Heart left ventricle (tissue), 16 donors: ENCODE measurements at regions not wholly inside any gene's neighbourhood (a gene's known extent, or its start where the extent isn't known, plus 50 kb on each side); places are given as distances from the start of the nearest gene placed in this dataset.
A peak's percentile ranks its signal among the peaks of the same experiment; 100 is the strongest.

Experiments used
- ATAC-seq, 4 donors: fragments of 200-7000 bp; cut with Tn5 transposase; one replicate each; pipeline ENCODE4 v1.9.1; 2020 to 2022; ENCODE audit warnings: moderate library complexity in 4 of 4, mild to moderate bottlenecking in 3 of 4, moderate number of reproducible peaks in 1 of 4
- DNase-seq, 5 donors: peaks; one replicate each; pipeline ENCODE4 v3.0.0-alpha.2; 2020
- H3K27ac ChIP-seq, 12 donors: fragments of 200-600 bp; sonication (generic) in 4 of 12; one replicate each; pipeline versions ENCODE4 v1.5.0 to v1.8.0; 2016 to 2022; ENCODE audit warnings: mild to moderate bottlenecking in 2 of 12
- H3K27me3 ChIP-seq, 9 donors: fragments of 200-600 bp; sonication (generic) in 2 of 9; one replicate each; pipeline versions ENCODE4 v1.5.1 to v1.8.0; 2016 to 2022; ENCODE audit warnings: mild to moderate bottlenecking in 3 of 9
- H3K36me3 ChIP-seq, 9 donors: fragments of 200-600 bp; sonication (generic) in 2 of 9; one replicate each; pipeline versions ENCODE4 v1.5.0 to v1.8.0; 2018 to 2022; ENCODE audit warnings: mild to moderate bottlenecking in 2 of 9
- H3K4me1 ChIP-seq, 12 donors: fragments of 200-600 bp; sonication (generic) in 4 of 12; one replicate each; pipeline versions ENCODE4 v1.5.0 to v1.8.0; 2016 to 2022; ENCODE audit warnings: mild to moderate bottlenecking in 3 of 12
- H3K4me3 ChIP-seq, 12 donors: fragments of 200-600 bp; sonication (generic) in 4 of 12; one replicate each; pipeline versions ENCODE4 v1.5.0 to v1.8.0; 2017 to 2022; ENCODE audit warnings: mild to moderate bottlenecking in 9 of 12, moderate library complexity in 4 of 12
- H3K9me3 ChIP-seq, 12 donors: fragments of 200-600 bp; sonication (generic) in 4 of 12; one replicate each; pipeline versions ENCODE4 v1.5.0 to v1.8.0; 2016 to 2022; ENCODE audit warnings: mild to moderate bottlenecking in 1 of 12
- CTCF ChIP-seq, 12 donors: fragments of 200-600 bp; sonication (generic) in 4 of 12; IDR thresholded peaks; one replicate each; pipeline versions ENCODE4 v1.5.0 to v1.8.0; 2018 to 2022; ENCODE audit warnings: antibody characterized with exemption in 12 of 12, mild to moderate bottlenecking in 5 of 12
- POLR2A ChIP-seq, 2 donors: fragments of 450-650 bp; IDR thresholded peaks; one replicate each; pipeline ENCODE4 v1.6.1; 2017; ENCODE audit warnings: antibody characterized with exemption in 2 of 2, mild to moderate bottlenecking in 2 of 2, moderate library complexity in 2 of 2
- WGBS, 4 donors: extraction: QIAGEN DNeasy Blood & Tissue Kit in 2 of 4; methylation state at CpG; one replicate each; pipeline versions ENCODE4 v1.1.5 to v1.1.7; 2013 to 2018; 5-methylcytosine and 5-hydroxymethylcytosine counted together
- intact Hi-C, 10 donors: fragments of 100-400 bp; cut with DNase I; formaldehyde crosslinking; loops; one replicate each; pipeline versions ENCODE4 v1.11.1 to v1.14.2; 2022
- donor health status: ischemic (EF 13 %, LVEDD 7.1; RV severe dilation, severe dysfunction).
- donor health status: healthy with polysubstance abuse.
- donor health status: DM: no; HTN: yes; CAD: no.
- donor health status: DM: no; HTN: no; CAD: no.
- donor health status: ischemic (EF 25% LVEDD 6.9; RV normal size, moderate dysfunction).
- donor health status: ischemic (EF 25% LVEDD 5.7; RV mildly dilated, moderate dysfunction).
- donor health status: healthy.
- donor health status: DM: yes; HTN: yes; CAD: no.
- donor health status: ischemic (EF 35%, LVEDD 5.7; RV mildly dilated, moderate dysfunction).
- donor health status: nonischemic (EF 11% LVEDD 7.7; RV severe dilation, severe dysfunction).
- donor health status: DM: yes; HTN: yes; CAD: no.
- donor health status: PGD.
- donor health status: ischemic (EF 29% LVEDD 5.4; RV normal size, mild dysfunction).
- donor health status: nonischemic (EF 23%, LVEDD 6.1; RV moderate dilation, normal function).

GRCh38 chrX:40871385-40872082 is 136.2 kb upstream of the MED14 start:
- no peaks in the 10 kb centered on the region for H3K9me3 ChIP-seq
- H3K27ac ChIP-seq, result no peak overlapping the region
- H3K36me3 ChIP-seq, result no peaks in the 10 kb centered on the region
- peaks cover 0 to 11% (median 7%) of the 10 kb centered on the region in 12 donors for H3K4me1 ChIP-seq
- no peak for TF ChIP-seq CTCF (IDR thresholded peaks at IDR 0.05)
- no peak for TF ChIP-seq POLR2A (IDR thresholded peaks at IDR 0.05)
- 30 to 43% (median 31%) methylated on average over 3 of the region's 3 CpGs for WGBS, 4 donors
- H3K27me3 ChIP-seq, result peaks cover 0 to 26% (median 0%) of the 10 kb centered on the region in 9 donors
- no peak for DNase-seq
- H3K4me3 ChIP-seq, result no peak overlapping the region
- intact Hi-C loops, result loop anchor here in 5 of 10 donors (5.0 to 10.0 kb wide), 2 partner anchors 243 to 246 kb away; no protein-coding TSS in a partner anchor
- ATAC-seq, result peak in 1 of 4 donors; percentile 49

GRCh38 chrX:40872351-40872750 is 137.0 kb upstream of the MED14 start:
- Histone ChIP-seq H3K36me3 (no peaks in the 10 kb centered on the region), H3K27me3 (peaks cover 0 to 24% (median 0%) of the 10 kb centered on the region in 9 donors), H3K27ac (no peak overlapping the region), H3K9me3 (no peaks in the 10 kb centered on the region), H3K4me3 (no peak overlapping the region), H3K4me1 (peaks cover 0 to 5% (median 2%) of the 10 kb centered on the region in 12 donors)
- intact Hi-C loops, result loop anchor here in 5 of 10 donors (5.0 to 10.0 kb wide), 2 partner anchors 242 to 245 kb away; no protein-coding TSS in a partner anchor
- TF ChIP-seq POLR2A (IDR thresholded peaks at IDR 0.05) (no peak), CTCF (IDR thresholded peaks at IDR 0.05) (no peak)
- WGBS, 4 donors, result 96 to 100% (median 97%) methylated on average over 1 of the region's 1 CpG
- no peak for ATAC-seq
- no peak for DNase-seq

GRCh38 chrX:40875476-40875875 is 140.1 kb upstream of the MED14 start:
- intact Hi-C loops, result loop anchor here in 7 of 10 donors (5.0 to 10.0 kb wide), 3 partner anchors 237 to 242 kb away; no protein-coding TSS in a partner anchor
- DNase-seq, result no peak
- ATAC-seq, result no peak
- 60 to 82% (median 74%) methylated on average over 3 of the region's 3 CpGs for WGBS, 4 donors
- no peak overlapping the region for H3K27ac ChIP-seq
- H3K27me3 ChIP-seq, result peaks cover 0 to 29% (median 0%) of the 10 kb centered on the region in 9 donors
- H3K36me3 ChIP-seq, result no peaks in the 10 kb centered on the region
- H3K9me3 ChIP-seq, result no peaks in the 10 kb centered on the region
- peaks cover 0 to 5% (median 0%) of the 10 kb centered on the region in 12 donors for H3K4me1 ChIP-seq
- TF ChIP-seq CTCF (IDR thresholded peaks at IDR 0.05), result no peak
- no peak overlapping the region for H3K4me3 ChIP-seq

- DNase-seq (no peak), ATAC-seq (no peak)
- Histone ChIP-seq H3K4me1 (peaks cover 0 to 5% (median 0%) of the 10 kb centered on the region in 12 donors), H3K27me3 (peaks cover 0 to 29% (median 0%) of the 10 kb centered on the region in 9 donors), H3K36me3 (no peaks in the 10 kb centered on the region), H3K4me3 (no peak overlapping the region), H3K27ac (no peak overlapping the region), H3K9me3 (no peaks in the 10 kb centered on the region)
- intact Hi-C loops, result loop anchor here in 8 of 10 donors (2.0 to 10.0 kb wide), 4 partner anchors 234 to 239 kb away; no protein-coding TSS in a partner anchor
- TF ChIP-seq CTCF (IDR thresholded peaks at IDR 0.05) (peak; percentile 20 to 58 (median 41)), POLR2A (IDR thresholded peaks at IDR 0.05) (no peak)
- 34 to 65% (median 52%) methylated on average over 4 of the region's 4 CpGs for WGBS, 4 donors
These were observed 142.5 kb upstream of the MED14 start for GRCh38 chrX:40877887-40878286.
